Mesenchymal stem cell (in vitro differentiated cells and primary cell): ENCODE measurements at regions not wholly inside any gene's neighbourhood (a gene's known extent, or its start where the extent isn't known, plus 50 kb on each side); places are given as distances from the start of the nearest gene placed in this dataset.

ENCODE experiments used
- DNase-seq: peaks from one replicate; pipeline ENCODE4 v3.0.0-alpha.2; 2013
- H2AFZ ChIP-seq: one replicate; pipeline ENCODE4 v1.6.1; 2013; ENCODE audit warnings: low read depth, mild to moderate bottlenecking, control low read depth, inconsistent platforms, low read length, moderate library complexity
- H2AK5ac ChIP-seq: 2 replicates; pipeline ENCODE4 v1.6.1; 2013; ENCODE audit warnings: low read length, moderate library complexity, mild to moderate bottlenecking, inconsistent platforms; ENCODE audit not compliant: severe bottlenecking
- H2BK120ac ChIP-seq: one replicate; pipeline ENCODE4 v1.6.1; 2013; ENCODE audit warnings: low read depth, mild to moderate bottlenecking, inconsistent platforms, low read length, moderate library complexity
- H2BK12ac ChIP-seq, 2 experiments: one replicate each; pipeline ENCODE4 v1.6.1; 2013; ENCODE audit warnings: inconsistent platforms in 2 of 2, low read length in 2 of 2, mild to moderate bottlenecking in 2 of 2, moderate library complexity in 2 of 2, control low read depth in 1 of 2
- H2BK15ac ChIP-seq: one replicate; pipeline ENCODE4 v1.6.1; 2013; ENCODE audit warnings: mild to moderate bottlenecking, low read depth, inconsistent platforms; ENCODE audit not compliant: poor library complexity, severe bottlenecking
- H2BK5ac ChIP-seq: 2 replicates; pipeline ENCODE4 v1.6.1; 2013; ENCODE audit warnings: low read depth, mild to moderate bottlenecking, low read length, control low read depth, inconsistent platforms; ENCODE audit not compliant: poor library complexity, severe bottlenecking
- H3K14ac ChIP-seq, 2 experiments: one replicate each; pipeline ENCODE4 v1.6.1; 2013; ENCODE audit warnings: inconsistent platforms in 2 of 2, low read length in 2 of 2, control low read depth in 1 of 2, mild to moderate bottlenecking in 1 of 2, moderate library complexity in 1 of 2
- H3K18ac ChIP-seq, 2 experiments: one replicate each; pipeline ENCODE4 v1.6.1; 2013; ENCODE audit warnings: inconsistent platforms in 2 of 2, low read length in 2 of 2, control low read depth in 1 of 2, low read depth in 1 of 2, mild to moderate bottlenecking in 1 of 2
- H3K23ac ChIP-seq, 2 experiments: one replicate each; pipeline ENCODE4 v1.6.1; 2013; ENCODE audit warnings: inconsistent platforms in 2 of 2, low read length in 2 of 2, mild to moderate bottlenecking in 2 of 2, moderate library complexity in 2 of 2, control low read depth in 1 of 2
- H3K27ac ChIP-seq: 2 replicates; pipeline ENCODE4 v1.5.1; 2013; ENCODE audit warnings: mild to moderate bottlenecking, moderate library complexity, low read length, control low read depth, inconsistent platforms; ENCODE audit not compliant: poor library complexity, severe bottlenecking
- H3K27me3 ChIP-seq, 2 experiments: 2 replicates each; pipeline versions ENCODE4 v1.6.1 to v1.7.0; 2013; ENCODE audit warnings: low read length in 2 of 2, mild to moderate bottlenecking in 2 of 2, moderate library complexity in 2 of 2, control low read depth in 1 of 2, inconsistent platforms in 1 of 2; ENCODE audit not compliant: control insufficient read depth in 1 of 2, insufficient read depth in 1 of 2
- H3K36me3 ChIP-seq, 2 experiments: 2 replicates each; pipeline versions ENCODE4 v1.6.1 to v1.7.0; 2013; ENCODE audit warnings: low read length in 2 of 2, control low read depth in 1 of 2, inconsistent platforms in 1 of 2, low read depth in 1 of 2, mild to moderate bottlenecking in 1 of 2; ENCODE audit not compliant: insufficient read depth in 2 of 2, control insufficient read depth in 1 of 2
- H3K4ac ChIP-seq, 2 experiments: one replicate each; pipeline ENCODE4 v1.6.1; 2013; ENCODE audit warnings: inconsistent platforms in 2 of 2, low read length in 2 of 2, mild to moderate bottlenecking in 2 of 2, moderate library complexity in 2 of 2, control low read depth in 1 of 2, low read depth in 1 of 2
- H3K4me1 ChIP-seq: 2 replicates; pipeline ENCODE4 v1.6.1; 2013; ENCODE audit warnings: low read depth, low read length, control low read depth; ENCODE audit not compliant: control insufficient read depth, insufficient read depth
- H3K4me2 ChIP-seq: 2 replicates; pipeline ENCODE4 v1.6.1; 2013; ENCODE audit warnings: low read length, mild to moderate bottlenecking, inconsistent platforms; ENCODE audit not compliant: poor library complexity, severe bottlenecking
- H3K4me3 ChIP-seq, 2 experiments: 2 replicates each; pipeline versions ENCODE4 v1.5.1 to v1.7.0; 2013; ENCODE audit warnings: low read length in 2 of 2, mild to moderate bottlenecking in 2 of 2, control low read depth in 1 of 2, low read depth in 1 of 2; ENCODE audit not compliant: insufficient read depth in 1 of 2
- H3K79me1 ChIP-seq: replicated peaks from 2 replicates; pipeline ENCODE4 v1.6.1; 2013; ENCODE audit warnings: mild to moderate bottlenecking, control low read depth, low read length, inconsistent platforms; ENCODE audit not compliant: poor library complexity, severe bottlenecking
- H3K9ac ChIP-seq: 2 replicates; pipeline ENCODE4 v1.7.0; 2013; ENCODE audit warnings: mild to moderate bottlenecking, low read length, moderate library complexity
- H3K9me3 ChIP-seq: 2 replicates; pipeline ENCODE4 v1.7.0; 2013; ENCODE audit warnings: mild to moderate bottlenecking, low read length; ENCODE audit not compliant: control insufficient read depth
- H4K8ac ChIP-seq: one replicate; pipeline ENCODE4 v1.6.1; 2013; ENCODE audit warnings: inconsistent platforms, mild to moderate bottlenecking, low read length, moderate library complexity
- H4K91ac ChIP-seq: one replicate; pipeline ENCODE4 v1.6.1; 2013; ENCODE audit warnings: mild to moderate bottlenecking, low read length, inconsistent platforms
- WGBS: methylation state at CpG from one replicate; pipeline ENCODE4 v1.1.7; 2013; ENCODE audit warnings: mixed read lengths; 5-methylcytosine and 5-hydroxymethylcytosine counted together

DNA sequence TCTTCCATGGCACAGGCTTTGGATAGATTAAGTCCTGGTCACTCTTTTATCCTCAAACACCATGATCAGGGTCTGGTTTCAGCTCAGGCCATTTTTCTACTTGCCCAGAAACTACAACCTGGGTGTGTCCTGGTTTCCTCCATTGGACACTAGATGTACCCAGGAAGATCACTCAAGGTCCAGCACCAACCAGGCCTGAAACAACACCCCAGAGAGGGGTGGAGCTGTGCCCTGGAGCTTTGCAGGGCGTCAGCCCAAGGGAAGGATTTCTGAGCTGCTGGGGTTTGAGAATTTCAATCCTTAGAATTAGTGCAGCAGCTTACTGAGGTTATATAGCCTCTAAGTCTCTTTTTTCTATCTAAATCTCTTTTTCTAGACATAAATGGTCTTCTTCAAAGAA, 722.0 kb downstream of the MTRR start:
- H2BK120ac ChIP-seq: no peak overlapping the region
- H3K36me3 ChIP-seq: no peaks in the 10 kb centered on the region
- no peaks in the 10 kb centered on the region for H3K4me1 ChIP-seq
- DNase-seq: no peak
- no peak overlapping the region for H3K4ac ChIP-seq
- no peak overlapping the region for H3K23ac ChIP-seq
- no peak overlapping the region for H3K4me2 ChIP-seq
- H2AK5ac ChIP-seq: no peak overlapping the region
- H3K27ac ChIP-seq: no peak overlapping the region
- no peak overlapping the region for H2BK12ac ChIP-seq
- H2BK5ac ChIP-seq: no peak overlapping the region
- no peak overlapping the region for H3K4me3 ChIP-seq
- H4K91ac ChIP-seq: no peak overlapping the region
- H3K9ac ChIP-seq: no peak overlapping the region
- peaks cover 4% of the 10 kb centered on the region for H3K9me3 ChIP-seq
- no peak overlapping the region for H4K8ac ChIP-seq
- no peak overlapping the region for H3K14ac ChIP-seq
- H3K79me1 ChIP-seq: no peaks in the 10 kb centered on the region
- no peaks in the 10 kb centered on the region for H3K27me3 ChIP-seq
- WGBS: no CpG with 5 or more reads among the region's 1 CpG
- no peak overlapping the region for H3K18ac ChIP-seq
- H2AFZ ChIP-seq: no peak overlapping the region
- no peak overlapping the region for H2BK15ac ChIP-seq

DNA sequence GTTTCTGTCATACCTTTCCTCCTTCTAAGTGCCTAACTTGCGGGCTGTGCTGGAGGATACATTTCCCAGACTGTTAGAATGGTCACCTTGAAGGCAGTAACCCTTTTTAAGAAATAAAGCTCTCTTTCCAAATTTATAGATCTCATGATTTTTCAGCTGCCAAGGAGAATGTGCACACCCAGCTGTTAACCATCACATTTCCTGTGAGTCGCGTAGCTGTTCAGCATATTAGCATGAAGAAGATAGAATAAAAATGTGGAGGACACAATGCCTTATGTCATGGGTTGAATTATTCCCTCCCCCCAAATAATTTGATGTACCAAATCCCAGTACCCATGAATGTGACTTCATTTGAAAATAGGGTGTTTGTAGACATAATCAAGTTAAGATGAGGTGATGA, 729.4 kb downstream of the MTRR start:
- H2BK15ac ChIP-seq: no peak overlapping the region
- no peak overlapping the region for H3K4me2 ChIP-seq
- WGBS: 96% methylated on average over 1 of the region's 3 CpGs
- H3K4ac ChIP-seq: no peak overlapping the region
- H2AFZ ChIP-seq: no peak overlapping the region
- no peak overlapping the region for H3K18ac ChIP-seq
- no peaks in the 10 kb centered on the region for H3K9me3 ChIP-seq
- H2BK5ac ChIP-seq: no peak overlapping the region
- H2AK5ac ChIP-seq: no peak overlapping the region
- no peak overlapping the region for H2BK120ac ChIP-seq
- H2BK12ac ChIP-seq: no peak overlapping the region
- no peak overlapping the region for H4K8ac ChIP-seq
- H4K91ac ChIP-seq: no peak overlapping the region
- no peak overlapping the region for H3K9ac ChIP-seq
- H3K23ac ChIP-seq: no peak overlapping the region
- no peak overlapping the region for H3K4me3 ChIP-seq
- no peaks in the 10 kb centered on the region for H3K36me3 ChIP-seq
- no peak for DNase-seq
- no peak overlapping the region for H3K14ac ChIP-seq
- H3K27me3 ChIP-seq: no peaks in the 10 kb centered on the region
- no peaks in the 10 kb centered on the region for H3K4me1 ChIP-seq
- no peaks in the 10 kb centered on the region for H3K79me1 ChIP-seq
- H3K27ac ChIP-seq: no peak overlapping the region

DNA sequence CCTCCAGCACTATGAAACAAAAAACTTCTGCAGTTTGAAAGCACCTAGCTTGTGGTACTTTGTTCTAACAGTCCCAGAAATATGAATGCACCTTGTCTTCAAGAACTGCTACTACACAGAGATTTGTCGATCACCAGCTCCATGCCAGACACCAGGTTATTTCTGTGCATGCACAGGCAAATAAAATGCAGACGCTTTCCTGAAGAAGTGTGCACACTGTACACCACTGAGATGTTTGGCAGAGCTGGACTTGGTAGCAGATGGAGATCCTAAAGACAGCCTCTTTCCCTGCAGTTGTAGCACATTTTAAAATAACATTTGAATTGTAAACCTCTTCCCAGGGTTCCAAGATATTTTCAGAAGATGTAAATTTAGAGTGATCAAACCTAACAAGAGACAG, 730.0 kb downstream of the MTRR start:
- Histone ChIP-seq H3K23ac (no peak overlapping the region), H3K27ac (no peak overlapping the region), H3K14ac (no peak overlapping the region), H3K9ac (no peak overlapping the region), H3K27me3 (no peaks in the 10 kb centered on the region), H2BK12ac (no peak overlapping the region), H3K79me1 (no peaks in the 10 kb centered on the region), H3K9me3 (no peaks in the 10 kb centered on the region), H3K4me3 (no peak overlapping the region), H2AK5ac (no peak overlapping the region), H2BK5ac (no peak overlapping the region), H3K4ac (no peak overlapping the region), H2AFZ (no peak overlapping the region), H3K18ac (no peak overlapping the region), H2BK120ac (no peak overlapping the region), H3K4me2 (no peak overlapping the region), H3K4me1 (no peaks in the 10 kb centered on the region), H4K91ac (no peak overlapping the region), H2BK15ac (no peak overlapping the region), H4K8ac (no peak overlapping the region), H3K36me3 (no peaks in the 10 kb centered on the region)
- WGBS: 88% methylated on average over 2 of the region's 2 CpGs
- DNase-seq: no peak

GRCh38 chr5:8600843-8601242, 731.9 kb downstream of the MTRR start:
- Histone ChIP-seq H3K14ac (no peak overlapping the region), H2BK120ac (no peak overlapping the region), H3K27me3 (no peaks in the 10 kb centered on the region), H3K9me3 (no peaks in the 10 kb centered on the region), H3K9ac (no peak overlapping the region), H3K36me3 (no peaks in the 10 kb centered on the region), H2AK5ac (no peak overlapping the region), H3K4me2 (no peak overlapping the region), H2BK12ac (no peak overlapping the region), H3K18ac (no peak overlapping the region), H4K91ac (no peak overlapping the region), H2AFZ (no peak overlapping the region), H2BK15ac (no peak overlapping the region), H3K27ac (no peak overlapping the region), H3K23ac (no peak overlapping the region), H2BK5ac (no peak overlapping the region), H4K8ac (no peak overlapping the region), H3K4me3 (no peak overlapping the region), H3K79me1 (no peaks in the 10 kb centered on the region), H3K4me1 (no peaks in the 10 kb centered on the region), H3K4ac (no peak overlapping the region)
- DNase-seq: no peak
